OCI-LY1 (cell line): ENCODE measurements at regions not wholly inside any gene's neighbourhood (a gene's known extent, or its start where the extent isn't known, plus 50 kb on each side); places are given as distances from the start of the nearest gene placed in this dataset.

Source experiments
- CTCF ChIP-seq: fragments of 200-600 bp; sonication (generic), shearing (Covaris generic); IDR thresholded peaks from 2 replicates; pipeline ENCODE4 v1.5.1; 2017; ENCODE audit warnings: mild to moderate bottlenecking, antibody characterized with exemption, low read length, moderate library complexity, mixed read lengths
- EZH2 ChIP-seq: fragments of 200-600 bp; sonication (generic), shearing (Covaris generic); IDR thresholded peaks from 2 replicates; pipeline ENCODE4 v1.8.0; 2017; ENCODE audit warnings: borderline replicate concordance, mixed run types, mild to moderate bottlenecking, antibody characterized with exemption, low read length, moderate library complexity, mixed read lengths

GRCh38 chr4:18566970-18567799, 545.6 kb upstream of the LCORL start:
- TF ChIP-seq EZH2 (no peak), CTCF (no peak)
